Panc1 (cell line): ENCODE measurements at regions not wholly inside any gene's neighbourhood (a gene's known extent, or its start where the extent isn't known, plus 50 kb on each side); places are given as distances from the start of the nearest gene placed in this dataset.

Experiments used
- ATAC-seq: fragments of 200-7000 bp; cut with Tn5 transposase; 2 replicates; pipeline ENCODE4 v1.9.1; 2020; ENCODE audit warnings: mild to moderate bottlenecking, moderate library complexity
- BruUV-seq: library from RNA; stranded (reverse); fragments of 400-500 nt; replicated peaks from 2 replicates; lab custom pipeline; 2021; lab: Mats Ljungman, UMichigan
- CTCF ChIA-PET: fragments of 300-600 bp; sonication (Branson Sonifier 250); formaldehyde crosslinking; loops from one replicate; lab custom pipeline; 2022; ENCODE audit warnings: antibody characterized with exemption; lab: Charles Lee
- POLR2A ChIA-PET: fragments of 300-600 bp; sonication (Branson Sonifier 250); formaldehyde crosslinking; loops from one replicate; lab custom pipeline; 2022; ENCODE audit warnings: antibody characterized with exemption; lab: Charles Lee
- DNase-seq: peaks from one replicate; pipeline ENCODE4 v3.0.0-alpha.2; 2010; ENCODE audit warnings: low read depth, low spot score
- H3K27ac ChIP-seq: 2 replicates; pipeline ENCODE4 v1.5.1; 2011; ENCODE audit warnings: mild to moderate bottlenecking, low read length, inconsistent platforms
- H3K27me3 ChIP-seq: fragments of 200-500 bp; sonication (Bioruptor generic); 2 replicates; pipeline ENCODE4 v1.6.0; 2014; ENCODE audit warnings: low read length, inconsistent platforms; ENCODE audit not compliant: control insufficient read depth, insufficient read depth
- H3K36me3 ChIP-seq: fragments of 200-500 bp; sonication (Bioruptor generic); 2 replicates; pipeline ENCODE4 v1.5.1; 2014; ENCODE audit warnings: inconsistent platforms, mild to moderate bottlenecking, low read length, moderate library complexity; ENCODE audit not compliant: control insufficient read depth, insufficient read depth
- H3K4me1 ChIP-seq: 2 replicates; pipeline ENCODE4 v1.5.1; 2011; ENCODE audit warnings: inconsistent platforms, mild to moderate bottlenecking, low read length, moderate library complexity; ENCODE audit not compliant: control insufficient read depth, insufficient read depth
- H3K4me3 ChIP-seq, 2 experiments: 2 replicates each; pipeline ENCODE4 v1.5.1; 2011 to 2012; ENCODE audit warnings: low read depth in 2 of 2, low read length in 2 of 2, mild to moderate bottlenecking in 2 of 2, inconsistent platforms in 1 of 2, moderate library complexity in 1 of 2
- H3K9me3 ChIP-seq: fragments of 200-500 bp; sonication (Bioruptor generic); 2 replicates; pipeline ENCODE4 v1.5.1; 2014; ENCODE audit warnings: low read depth, mild to moderate bottlenecking, inconsistent platforms, low read length, moderate library complexity; ENCODE audit not compliant: control insufficient read depth, insufficient read depth
- CTCF ChIP-seq: fragments of 450-650 bp; IDR thresholded peaks from 2 replicates; pipeline ENCODE4 v1.5.1; 2017; ENCODE audit warnings: mild to moderate bottlenecking
- POLR2AphosphoS5 ChIP-seq: IDR thresholded peaks from 2 replicates; pipeline ENCODE4 v1.6.1; 2012; ENCODE audit warnings: mild to moderate bottlenecking, low read depth, low read length, moderate library complexity
- REST ChIP-seq, 2 experiments: IDR thresholded peaks; 2 replicates each; pipeline ENCODE4 v1.6.1; 2011 to 2012; ENCODE audit warnings: low read depth in 2 of 2, control low read depth in 1 of 2, low read length in 1 of 2, mild to moderate bottlenecking in 1 of 2, moderate library complexity in 1 of 2; ENCODE audit not compliant: insufficient read depth in 1 of 2
- SIN3A ChIP-seq: IDR thresholded peaks from 2 replicates; pipeline ENCODE4 v1.6.1; 2012; ENCODE audit warnings: low read depth, mild to moderate bottlenecking, low read length, moderate library complexity, borderline replicate concordance; ENCODE audit not compliant: insufficient read depth
- TCF7L2 ChIP-seq: IDR thresholded peaks from 2 replicates; pipeline ENCODE4 v1.6.1; 2011; ENCODE audit warnings: mild to moderate bottlenecking, low read depth, low read length, inconsistent platforms
- in situ Hi-C: cut with HindIII; loops from 2 replicates; pipeline ENCODE4 v1.10.0; 2016; ENCODE audit warnings: low sequenced_read_pairs, low pct_unique_long_range_greater_than_20kb
- intact Hi-C: fragments of 100-400 bp; cut with micrococcal nuclease; formaldehyde crosslinking; loops from one replicate; pipeline ENCODE4 v1.10.0; 2022; ENCODE audit not compliant: unreplicated experiment

GRCh38 chr4:12963291-12963690 is 520.8 kb downstream of the RAB28 start:
- no peak for DNase-seq
- ChIA-PET CTCF (no interaction called here), POLR2A (no interaction called here)
- intact Hi-C loops, result no loop called here
- Histone ChIP-seq H3K4me3 (no peak overlapping the region), H3K27me3 (no peaks in the 10 kb centered on the region), H3K9me3 (no peaks in the 10 kb centered on the region), H3K27ac (no peak overlapping the region), H3K4me1 (no peaks in the 10 kb centered on the region), H3K36me3 (no peaks in the 10 kb centered on the region)
- no peak for ATAC-seq
- TF ChIP-seq TCF7L2 (no peak), SIN3A (no peak), REST (IDR thresholded peaks at IDR 0.05; ENCODE audit: insufficient read depth in 1 of 2, low read depth in 2 of 2, low read length in 1 of 2) (no peak)
- no TSS peak for BruUV-seq
- in situ Hi-C loops, result no loop called here

GRCh38 chr4:12961713-12962112 is 522.4 kb downstream of the RAB28 start:
- CTCF ChIA-PET, result no interaction called here
- ATAC-seq (no peak), DNase-seq (no peak)
- POLR2A ChIA-PET, result no interaction called here
- TF ChIP-seq REST (IDR thresholded peaks at IDR 0.05; ENCODE audit: insufficient read depth in 1 of 2, low read depth in 2 of 2, low read length in 1 of 2), result no peak
- H3K4me1 ChIP-seq, result no peaks in the 10 kb centered on the region
- H3K27me3 ChIP-seq, result no peaks in the 10 kb centered on the region
- H3K36me3 ChIP-seq, result no peaks in the 10 kb centered on the region
- no TSS peak for BruUV-seq
- in situ Hi-C loops, result no loop called here
- H3K4me3 ChIP-seq, result no peak overlapping the region
- intact Hi-C loops, result no loop called here
- no peak overlapping the region for H3K27ac ChIP-seq
- H3K9me3 ChIP-seq, result no peaks in the 10 kb centered on the region

GRCh38 chr4:12958436-12958835 is 525.7 kb downstream of the RAB28 start:
- BruUV-seq, result no TSS peak
- Histone ChIP-seq H3K27me3 (no peaks in the 10 kb centered on the region), H3K4me3 (no peak overlapping the region), H3K9me3 (no peaks in the 10 kb centered on the region), H3K27ac (no peak overlapping the region), H3K4me1 (no peaks in the 10 kb centered on the region), H3K36me3 (no peaks in the 10 kb centered on the region)
- in situ Hi-C loops, result no loop called here
- ChIA-PET POLR2A (no interaction called here), CTCF (no interaction called here)
- no peak for DNase-seq
- no peak for TF ChIP-seq TCF7L2
- no peak for TF ChIP-seq POLR2AphosphoS5
- TF ChIP-seq REST (IDR thresholded peaks at IDR 0.05; ENCODE audit: insufficient read depth in 1 of 2, low read depth in 2 of 2, low read length in 1 of 2), result no peak
- no peak for TF ChIP-seq SIN3A
- no peak for TF ChIP-seq CTCF
- intact Hi-C loops, result no loop called here
- no peak for ATAC-seq
